Smooth muscle cell (in vitro differentiated cells): ENCODE measurements at regions not wholly inside any gene's neighbourhood (a gene's known extent, or its start where the extent isn't known, plus 50 kb on each side); places are given as distances from the start of the nearest gene placed in this dataset.
"Not testable (repeated sequence)": the region's sequence is repeated elsewhere in the genome, so short reads cannot be mapped to it uniquely, and the experiment has no call there.

Source experiments
- DNase-seq: peaks from one replicate; lab custom pipeline; 2025; ENCODE audit not compliant: unreplicated experiment; lab: John Stamatoyannopoulos, UW
- H2AFZ ChIP-seq: fragments of 200-600 bp; sonication (generic); 2 replicates; pipeline ENCODE4 v1.6.0; 2016; ENCODE audit warnings: antibody characterized with exemption, low read depth, mild to moderate bottlenecking
- H3F3A ChIP-seq: fragments of 200-600 bp; sonication (generic); 2 replicates; pipeline ENCODE4 v1.6.0; 2017; ENCODE audit warnings: antibody characterized with exemption, low read depth
- H3K27ac ChIP-seq: fragments of 200-600 bp; sonication (generic); 2 replicates; pipeline ENCODE4 v1.5.1; 2016; ENCODE audit warnings: low read depth, mild to moderate bottlenecking
- H3K27me3 ChIP-seq: fragments of 200-600 bp; sonication (generic); 2 replicates; pipeline ENCODE4 v1.6.1; 2016; ENCODE audit warnings: low read depth, mild to moderate bottlenecking
- H3K36me3 ChIP-seq: fragments of 200-600 bp; sonication (generic); 2 replicates; pipeline ENCODE4 v1.5.1; 2016; ENCODE audit warnings: low read depth
- H3K4me1 ChIP-seq: fragments of 200-600 bp; sonication (generic); 2 replicates; pipeline ENCODE4 v1.5.1; 2016; ENCODE audit warnings: low read depth
- H3K4me2 ChIP-seq: fragments of 200-600 bp; sonication (generic); 2 replicates; pipeline ENCODE4 v1.6.0; 2016; ENCODE audit warnings: mild to moderate bottlenecking
- H3K4me3 ChIP-seq: fragments of 200-600 bp; sonication (generic); 2 replicates; pipeline ENCODE4 v1.5.1; 2016; ENCODE audit warnings: mild to moderate bottlenecking
- H3K79me2 ChIP-seq: fragments of 200-600 bp; sonication (generic); 2 replicates; pipeline ENCODE4 v1.6.0; 2016; ENCODE audit warnings: low read depth, mild to moderate bottlenecking
- H3K9ac ChIP-seq: fragments of 200-600 bp; sonication (generic); 2 replicates; pipeline ENCODE4 v1.6.0; 2016; ENCODE audit warnings: low read depth
- H3K9me3 ChIP-seq: fragments of 200-600 bp; sonication (generic); replicated peaks from 2 replicates; pipeline ENCODE4 v1.5.1; 2016; ENCODE audit warnings: low read depth
- H4K20me1 ChIP-seq: fragments of 200-600 bp; sonication (generic); 2 replicates; pipeline ENCODE4 v1.6.0; 2016; ENCODE audit warnings: low read depth
- CTCF ChIP-seq: fragments of 200-600 bp; sonication (generic); IDR thresholded peaks from 2 replicates; pipeline ENCODE4 v1.5.1; 2017; ENCODE audit warnings: borderline replicate concordance, mild to moderate bottlenecking, antibody characterized with exemption; ENCODE audit not compliant: insufficient read depth, poor library complexity, severe bottlenecking
- WGBS: methylation state at CpG from one replicate; pipeline ENCODE4 v1.1.7; 2016; ENCODE audit warnings: low lambda C conversion rate; 5-methylcytosine and 5-hydroxymethylcytosine counted together

DNA sequence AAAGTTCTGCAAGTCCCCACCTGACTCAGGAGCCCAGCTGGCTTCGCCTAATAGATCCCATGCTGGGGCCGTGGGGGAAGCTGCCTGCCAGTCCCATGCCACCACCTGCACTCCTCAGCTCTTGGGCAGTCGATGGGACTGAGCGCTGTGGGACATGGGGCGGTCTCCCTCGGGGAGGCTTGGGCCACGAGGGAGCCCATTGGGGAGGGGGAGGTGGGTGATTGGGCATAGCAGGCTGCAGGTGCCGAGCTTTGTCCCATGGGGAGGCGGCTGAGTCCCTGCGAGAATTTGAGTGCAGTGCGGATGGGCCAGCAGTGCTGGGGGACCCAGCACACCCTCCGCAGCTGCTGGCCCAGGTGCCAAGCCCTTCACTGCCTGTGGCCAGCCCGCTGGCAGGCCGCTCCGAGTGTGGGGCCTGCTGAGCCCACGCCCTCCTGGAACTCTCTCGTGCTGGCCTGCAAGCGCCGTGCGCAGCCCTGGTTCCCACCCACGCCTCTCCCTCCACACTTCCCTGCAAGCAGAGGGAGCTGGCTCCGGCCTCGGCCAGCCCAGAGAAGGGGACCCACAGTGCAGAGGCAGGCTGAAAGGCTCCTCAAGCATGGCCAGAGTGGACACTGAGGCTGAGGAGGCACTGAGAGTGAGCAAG is 467.3 kb downstream of the IRS2 start:
- H3K9me3 ChIP-seq: no peaks in the 10 kb centered on the region
- no peaks in the 10 kb centered on the region for H3K4me1 ChIP-seq
- DNase-seq: no peak
- no peaks in the 10 kb centered on the region for H3K79me2 ChIP-seq
- no peak for TF ChIP-seq CTCF
- no peaks in the 10 kb centered on the region for H3K36me3 ChIP-seq
- no peak overlapping the region for H3K4me3 ChIP-seq
- no peaks in the 10 kb centered on the region for H4K20me1 ChIP-seq
- H2AFZ ChIP-seq: no peak overlapping the region
- no peak overlapping the region for H3K9ac ChIP-seq
- H3F3A ChIP-seq: no peaks in the 10 kb centered on the region
- WGBS: 89% methylated on average over 23 of the region's 23 CpGs
- H3K27me3 ChIP-seq: no peaks in the 10 kb centered on the region
- no peak overlapping the region for H3K27ac ChIP-seq
- H3K4me2 ChIP-seq: no peak overlapping the region

- no peak for TF ChIP-seq CTCF
- no peak overlapping the region for H3K4me3 ChIP-seq
- H3K4me2 ChIP-seq: no peak overlapping the region
- no peaks in the 10 kb centered on the region for H3K36me3 ChIP-seq
- H3K4me1 ChIP-seq: no peaks in the 10 kb centered on the region
- H3K9ac ChIP-seq: no peak overlapping the region
- no peaks in the 10 kb centered on the region for H3K27me3 ChIP-seq
- H3F3A ChIP-seq: no peaks in the 10 kb centered on the region
- no peaks in the 10 kb centered on the region for H3K79me2 ChIP-seq
- H3K27ac ChIP-seq: no peak overlapping the region
- WGBS: 96% methylated on average over 4 of the region's 4 CpGs
- no peaks in the 10 kb centered on the region for H4K20me1 ChIP-seq
- no peak for DNase-seq
- H3K9me3 ChIP-seq: no peaks in the 10 kb centered on the region
- no peak overlapping the region for H2AFZ ChIP-seq
Measured at GRCh38 chr13:109315481-109315880, 470.9 kb downstream of the IRS2 start.

DNA sequence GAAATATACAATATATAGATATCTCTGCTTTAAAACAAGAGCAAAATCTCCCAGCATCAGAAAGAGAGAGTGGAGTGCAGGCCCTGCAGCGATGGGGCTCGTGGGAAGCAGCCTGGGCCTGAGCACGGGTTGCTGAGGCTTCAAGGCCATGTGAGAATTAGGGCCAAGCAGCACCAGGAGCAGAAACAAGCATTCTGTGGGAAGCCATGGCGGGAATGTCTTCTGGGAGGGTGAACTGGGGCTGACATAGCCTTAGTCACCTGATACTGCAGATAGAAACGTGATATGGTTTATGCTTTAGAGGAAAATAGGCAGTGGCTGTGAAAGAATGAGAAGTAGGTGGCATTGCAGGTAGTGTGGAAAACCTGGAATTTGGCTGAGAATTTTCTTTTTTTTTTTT is 472.3 kb downstream of the IRS2 start:
- Histone ChIP-seq H2AFZ (no peak overlapping the region), H3F3A (no peaks in the 10 kb centered on the region), H4K20me1 (no peaks in the 10 kb centered on the region), H3K9ac (no peak overlapping the region), H3K4me3 (no peak overlapping the region), H3K4me1 (no peaks in the 10 kb centered on the region), H3K9me3 (no peaks in the 10 kb centered on the region), H3K79me2 (no peaks in the 10 kb centered on the region), H3K27me3 (no peaks in the 10 kb centered on the region), H3K36me3 (no peaks in the 10 kb centered on the region), H3K27ac (no peak overlapping the region), H3K4me2 (no peak overlapping the region)
- WGBS: 94% methylated on average over 5 of the region's 5 CpGs
- no peak for TF ChIP-seq CTCF
- no peak for DNase-seq

DNA sequence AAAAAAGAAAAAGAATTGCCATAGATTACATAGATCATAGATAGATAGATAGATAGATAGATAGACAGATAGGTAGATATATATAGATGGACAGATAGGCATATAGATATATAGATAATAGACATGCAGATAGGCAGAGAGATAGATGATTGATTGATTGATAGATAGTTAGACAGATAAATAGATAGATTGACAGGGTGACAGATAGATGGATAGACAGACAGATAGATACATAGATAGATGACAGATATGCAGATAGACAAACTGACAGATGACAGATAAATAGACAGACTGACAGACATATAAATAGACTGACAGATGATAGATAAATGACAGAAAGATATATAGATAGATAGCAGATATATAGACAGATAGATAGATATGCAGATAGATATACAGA is 474.0 kb downstream of the IRS2 start:
- Histone ChIP-seq H3K9me3 (no peaks in the 10 kb centered on the region), H3K4me3 (no peak overlapping the region), H3K9ac (no peak overlapping the region), H3F3A (no peaks in the 10 kb centered on the region), H3K4me1 (no peaks in the 10 kb centered on the region), H3K36me3 (no peaks in the 10 kb centered on the region), H2AFZ (no peak overlapping the region), H3K4me2 (no peak overlapping the region), H3K27ac (no peak overlapping the region), H3K79me2 (no peaks in the 10 kb centered on the region), H4K20me1 (no peaks in the 10 kb centered on the region), H3K27me3 (no peaks in the 10 kb centered on the region)
- no peak for TF ChIP-seq CTCF
- no peak for DNase-seq

DNA sequence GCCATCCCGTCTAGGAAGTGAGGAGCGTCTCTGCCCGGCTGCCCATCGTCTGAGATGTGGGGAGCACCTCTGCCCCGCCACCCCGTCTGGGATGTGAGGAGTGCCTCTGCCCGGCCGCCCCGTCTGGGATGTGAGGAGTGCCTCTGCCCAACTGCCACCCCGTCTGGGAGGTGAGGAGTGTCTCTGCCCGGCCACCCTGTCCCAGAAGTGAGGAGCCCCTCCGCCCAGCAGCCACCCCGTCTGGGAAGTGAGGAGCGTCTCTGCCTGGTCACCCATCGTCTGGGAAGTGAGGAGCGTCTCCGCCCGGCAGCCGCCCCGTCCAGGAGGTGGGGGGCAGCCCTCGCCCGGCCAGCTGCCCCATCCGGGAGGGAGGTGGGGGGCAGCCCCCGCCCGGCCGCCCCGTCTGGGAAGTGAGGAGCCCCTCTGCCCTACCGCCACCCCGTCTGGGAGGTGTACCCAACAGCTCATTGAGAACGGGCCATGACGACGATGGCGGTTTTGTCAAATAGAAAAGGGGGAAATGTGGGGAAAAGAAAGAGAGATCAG is 474.9 kb downstream of the IRS2 start:
- DNase-seq, H4K20me1 ChIP-seq, H3K9me3 ChIP-seq, H3K4me3 ChIP-seq, H3K9ac ChIP-seq, H3K27me3 ChIP-seq, H3K4me1 ChIP-seq, H3K36me3 ChIP-seq, H3K27ac ChIP-seq, H2AFZ ChIP-seq, H3F3A ChIP-seq, H3K4me2 ChIP-seq, H3K79me2 ChIP-seq: not testable (repeated sequence)
- WGBS: 96% methylated on average over 14 of the region's 33 CpGs
